NB4 (cell line): ENCODE measurements at regions not wholly inside any gene's neighbourhood (a gene's known extent, or its start where the extent isn't known, plus 50 kb on each side); places are given as distances from the start of the nearest gene placed in this dataset.

ENCODE experiments used
- MYC ChIP-seq: IDR thresholded peaks from 2 replicates; pipeline ENCODE4 v1.6.1; 2011; ENCODE audit warnings: low read depth, low read length
- TF ChIP-seq, protein P1 (sequence below): IDR thresholded peaks from one replicate; pipeline ENCODE4 v1.5.1; 2012; ENCODE audit warnings: low read depth, low read length

DNA sequence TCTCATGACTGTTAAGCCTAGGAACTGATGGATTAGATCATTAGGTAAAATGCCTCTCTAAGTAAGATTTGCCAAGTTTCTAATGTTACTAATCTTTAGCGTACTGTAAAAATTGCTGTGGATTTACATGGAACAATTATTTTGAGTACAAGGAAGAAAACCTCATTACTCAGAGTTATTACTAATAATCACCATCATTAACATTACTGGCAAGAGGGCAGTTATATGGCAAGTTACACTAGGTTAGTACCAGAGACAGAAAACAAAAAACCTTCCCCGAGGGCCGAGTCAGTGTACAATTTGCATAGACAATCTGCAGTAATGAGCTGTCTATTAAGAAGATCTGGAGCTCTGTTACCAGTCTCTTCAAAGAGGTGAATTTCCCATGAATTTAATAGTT lies 775.6 kb downstream of the GATA3 start:
- TF ChIP-seq, protein P1, sequence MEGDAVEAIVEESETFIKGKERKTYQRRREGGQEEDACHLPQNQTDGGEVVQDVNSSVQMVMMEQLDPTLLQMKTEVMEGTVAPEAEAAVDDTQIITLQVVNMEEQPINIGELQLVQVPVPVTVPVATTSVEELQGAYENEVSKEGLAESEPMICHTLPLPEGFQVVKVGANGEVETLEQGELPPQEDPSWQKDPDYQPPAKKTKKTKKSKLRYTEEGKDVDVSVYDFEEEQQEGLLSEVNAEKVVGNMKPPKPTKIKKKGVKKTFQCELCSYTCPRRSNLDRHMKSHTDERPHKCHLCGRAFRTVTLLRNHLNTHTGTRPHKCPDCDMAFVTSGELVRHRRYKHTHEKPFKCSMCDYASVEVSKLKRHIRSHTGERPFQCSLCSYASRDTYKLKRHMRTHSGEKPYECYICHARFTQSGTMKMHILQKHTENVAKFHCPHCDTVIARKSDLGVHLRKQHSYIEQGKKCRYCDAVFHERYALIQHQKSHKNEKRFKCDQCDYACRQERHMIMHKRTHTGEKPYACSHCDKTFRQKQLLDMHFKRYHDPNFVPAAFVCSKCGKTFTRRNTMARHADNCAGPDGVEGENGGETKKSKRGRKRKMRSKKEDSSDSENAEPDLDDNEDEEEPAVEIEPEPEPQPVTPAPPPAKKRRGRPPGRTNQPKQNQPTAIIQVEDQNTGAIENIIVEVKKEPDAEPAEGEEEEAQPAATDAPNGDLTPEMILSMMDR: no peak
- no peak for TF ChIP-seq MYC
